GM18868 (cell line): ENCODE measurements at regions not wholly inside any gene's neighbourhood (a gene's known extent, or its start where the extent isn't known, plus 50 kb on each side); places are given as distances from the start of the nearest gene placed in this dataset.
"Not testable (repeated sequence)": the region's sequence is repeated elsewhere in the genome, so short reads cannot be mapped to it uniquely, and the experiment has no call there.

ENCODE experiments used
- ATAC-seq: cut with Tn5 transposase; IDR thresholded peaks from one replicate; pipeline ENCODE4 v1.9.1; 2021; ENCODE audit warnings: mild to moderate bottlenecking, moderate library complexity; ENCODE audit not compliant: unreplicated experiment

GRCh38 chr6:8879334-8879733 lies 444.0 kb upstream of the SLC35B3 start:
- no peak for ATAC-seq

GRCh38 chr6:8875986-8876385 lies 440.6 kb upstream of the SLC35B3 start:
- ATAC-seq = no peak

GRCh38 chr6:8872589-8872988 lies 437.2 kb upstream of the SLC35B3 start:
- ATAC-seq = no peak

GRCh38 chr6:8865451-8865850 lies 430.1 kb upstream of the SLC35B3 start:
- ATAC-seq = no peak

GRCh38 chr6:8860671-8861070 lies 425.3 kb upstream of the SLC35B3 start:
- no peak for ATAC-seq

- ATAC-seq = no peak
Observed at GRCh38 chr6:8859501-8859900, 424.2 kb upstream of the SLC35B3 start.

- ATAC-seq = no peak
Observed at GRCh38 chr6:8858854-8859331, 423.5 kb upstream of the SLC35B3 start.

- ATAC-seq = no peak
Observed at GRCh38 chr6:8857160-8857559, 421.8 kb upstream of the SLC35B3 start.

- no peak for ATAC-seq
Observed at GRCh38 chr6:8855411-8855810, 420.1 kb upstream of the SLC35B3 start.

- ATAC-seq = no peak
Observed at GRCh38 chr6:8852332-8852731, 417.0 kb upstream of the SLC35B3 start.

GRCh38 chr6:8846680-8847079 lies 411.3 kb upstream of the SLC35B3 start:
- not testable (repeated sequence) for ATAC-seq

GRCh38 chr6:8845690-8846089 lies 410.3 kb upstream of the SLC35B3 start:
- no peak for ATAC-seq

- ATAC-seq = no peak
Observed at GRCh38 chr6:8844968-8845367, 409.6 kb upstream of the SLC35B3 start.

GRCh38 chr6:8839626-8840025 lies 404.3 kb upstream of the SLC35B3 start:
- no peak for ATAC-seq

- ATAC-seq = no peak
Observed at GRCh38 chr6:8837343-8837742, 402.0 kb upstream of the SLC35B3 start.

GRCh38 chr6:8832695-8833094 lies 397.4 kb upstream of the SLC35B3 start:
- ATAC-seq = not testable (repeated sequence)

GRCh38 chr6:8831366-8832152 lies 396.2 kb upstream of the SLC35B3 start:
- ATAC-seq = no peak

GRCh38 chr6:8830794-8831193 lies 395.4 kb upstream of the SLC35B3 start:
- no peak for ATAC-seq

GRCh38 chr6:8829796-8830195 lies 394.5 kb upstream of the SLC35B3 start:
- no peak for ATAC-seq

- ATAC-seq = no peak
Observed at GRCh38 chr6:8829296-8829695, 394.0 kb upstream of the SLC35B3 start.

GRCh38 chr6:8828376-8828775 lies 393.0 kb upstream of the SLC35B3 start:
- ATAC-seq = no peak

- ATAC-seq = no peak
Observed at GRCh38 chr6:8825726-8826125, 390.4 kb upstream of the SLC35B3 start.

GRCh38 chr6:8821981-8822381 lies 386.6 kb upstream of the SLC35B3 start:
- no peak for ATAC-seq
